Neural progenitor cell (in vitro differentiated cells): ENCODE measurements at regions not wholly inside any gene's neighbourhood (a gene's known extent, or its start where the extent isn't known, plus 50 kb on each side); places are given as distances from the start of the nearest gene placed in this dataset.

ENCODE experiments used
- CTCF ChIP-seq: fragments of 200-600 bp; sonication (generic); IDR thresholded peaks from 2 replicates; pipeline ENCODE4 v1.5.1; 2017; ENCODE audit warnings: antibody characterized with exemption, mild to moderate bottlenecking
- EZH2 ChIP-seq: fragments of 200-600 bp; sonication (generic); IDR thresholded peaks from 2 replicates; pipeline ENCODE4 v1.6.1; 2017; ENCODE audit warnings: antibody characterized with exemption, mild to moderate bottlenecking, moderate library complexity
- EZH2phosphoT487 ChIP-seq: fragments of 200-600 bp; sonication (generic); IDR thresholded peaks from 2 replicates; pipeline ENCODE4 v1.6.1; 2017; ENCODE audit warnings: antibody characterized with exemption

GRCh38 chr12:47507221-47507620 is 198.6 kb downstream of the RPAP3 start:
- TF ChIP-seq CTCF = no peak
- TF ChIP-seq EZH2 = no peak
- no peak for TF ChIP-seq EZH2phosphoT487
